WTC11 (cell line): ENCODE measurements at regions not wholly inside any gene's neighbourhood (a gene's known extent, or its start where the extent isn't known, plus 50 kb on each side); places are given as distances from the start of the nearest gene placed in this dataset.

Source experiments
- CTCF ChIP-seq: fragments of 200-600 bp; IDR thresholded peaks from 2 replicates; pipeline ENCODE4 v1.8.0; 2022; ENCODE audit warnings: antibody characterized with exemption
- TF ChIP-seq, protein P1 (sequence below): sonication (generic); formaldehyde crosslinking; IDR thresholded peaks from 2 replicates; pipeline ENCODE4 v1.8.1; 2022; ENCODE audit warnings: low read depth, missing genetic modification reagents, borderline replicate concordance

DNA sequence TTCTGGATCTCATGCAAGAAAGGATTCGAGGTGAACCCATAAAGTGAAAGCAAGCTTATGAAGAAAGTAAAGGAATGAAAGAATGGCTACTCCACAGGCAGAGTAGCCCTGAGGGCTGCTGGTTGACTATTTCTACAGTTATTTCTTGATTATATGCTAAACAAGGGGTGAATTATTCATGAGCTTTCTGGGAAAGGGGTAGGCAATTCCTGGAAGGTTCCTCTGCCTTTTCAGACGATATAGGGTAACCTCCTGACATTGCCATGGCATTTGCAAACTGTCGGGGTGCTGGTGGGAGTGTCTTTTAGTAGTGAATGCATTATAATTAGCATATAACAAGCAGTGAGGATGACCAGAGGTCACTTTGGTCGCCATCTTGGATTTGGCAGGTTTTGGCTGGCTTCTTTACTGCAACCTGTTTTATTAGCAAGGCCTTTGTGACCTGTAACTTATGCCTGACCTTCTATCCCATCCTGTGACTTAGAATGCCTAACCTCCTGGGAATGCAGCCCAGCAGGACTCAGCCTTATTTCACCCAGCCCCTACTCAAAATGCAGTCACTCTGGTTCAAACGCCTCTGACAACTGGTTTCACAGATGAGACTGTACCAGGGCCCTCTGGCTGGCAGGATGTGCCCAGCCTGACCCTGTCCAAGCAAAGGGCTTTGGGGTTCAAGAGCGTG, 157.7 kb upstream of the SFSWAP start:
- TF ChIP-seq, protein P1, sequence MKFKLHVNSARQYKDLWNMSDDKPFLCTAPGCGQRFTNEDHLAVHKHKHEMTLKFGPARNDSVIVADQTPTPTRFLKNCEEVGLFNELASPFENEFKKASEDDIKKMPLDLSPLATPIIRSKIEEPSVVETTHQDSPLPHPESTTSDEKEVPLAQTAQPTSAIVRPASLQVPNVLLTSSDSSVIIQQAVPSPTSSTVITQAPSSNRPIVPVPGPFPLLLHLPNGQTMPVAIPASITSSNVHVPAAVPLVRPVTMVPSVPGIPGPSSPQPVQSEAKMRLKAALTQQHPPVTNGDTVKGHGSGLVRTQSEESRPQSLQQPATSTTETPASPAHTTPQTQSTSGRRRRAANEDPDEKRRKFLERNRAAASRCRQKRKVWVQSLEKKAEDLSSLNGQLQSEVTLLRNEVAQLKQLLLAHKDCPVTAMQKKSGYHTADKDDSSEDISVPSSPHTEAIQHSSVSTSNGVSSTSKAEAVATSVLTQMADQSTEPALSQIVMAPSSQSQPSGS: no peak
- TF ChIP-seq CTCF: no peak
